ENCODE measurements at regions not wholly inside any gene's neighbourhood (a gene's known extent, or its start where the extent isn't known, plus 50 kb on each side); places are given as distances from the start of the nearest gene placed in this dataset.
A peak's percentile ranks its signal among the peaks of the same experiment; 100 is the strongest.

- WGBS, 2 donors, result 90 to 98% methylated on average over 4 of the region's 4 CpGs
- Histone ChIP-seq H3K4me1 (peaks cover 5 to 35% (median 31%) of the 10 kb centered on the region in 3 donors), H3K27ac (no peak overlapping the region), H3K9me3 (peaks cover 0 to 6% (median 0%) of the 10 kb centered on the region in 3 donors), H3K36me3 (no peaks in the 10 kb centered on the region), H3K4me3 (no peak overlapping the region), H3K27me3 (no peaks in the 10 kb centered on the region)
- DNase-seq, result no peak
- TF ChIP-seq CTCF (IDR thresholded peaks at IDR 0.05), result no peak
- TF ChIP-seq POLR2A (IDR thresholded peaks at IDR 0.05), result no peak
- intact Hi-C loops (cut with DNase I), result no loop called here
These were observed 69.2 kb upstream of the SIRPA start for GRCh38 chr20:1825938-1826445.

- WGBS, 2 donors, result 56 to 92% methylated on average over 4 of the region's 4 CpGs
- Histone ChIP-seq H3K27ac (no peak overlapping the region), H3K36me3 (no peaks in the 10 kb centered on the region), H3K4me1 (peaks cover 5 to 30% (median 29%) of the 10 kb centered on the region in 3 donors), H3K27me3 (no peaks in the 10 kb centered on the region), H3K9me3 (peaks cover 0 to 6% (median 0%) of the 10 kb centered on the region in 3 donors), H3K4me3 (no peak overlapping the region)
- intact Hi-C loops (cut with DNase I), result no loop called here
- TF ChIP-seq POLR2A (IDR thresholded peaks at IDR 0.05), result no peak
- TF ChIP-seq CTCF (IDR thresholded peaks at IDR 0.05), result no peak
- DNase-seq, result no peak
These were observed 69.7 kb upstream of the SIRPA start for GRCh38 chr20:1825507-1825906.

- WGBS, 2 donors, result 62% methylated on average over 4 of the region's 4 CpGs; no CpG with 5 or more reads in 1 of the 2 donors
- H3K27ac ChIP-seq, result no peak overlapping the region
These were observed 70.4 kb upstream of the SIRPA start for GRCh38 chr20:1824834-1825233.

GRCh38 chr20:1824181-1824580 lies 71.0 kb upstream of the SIRPA start:
- Histone ChIP-seq H3K9me3 (peaks cover 0 to 6% (median 0%) of the 10 kb centered on the region in 3 donors), H3K27me3 (no peaks in the 10 kb centered on the region), H3K36me3 (no peaks in the 10 kb centered on the region), H3K4me3 (no peak overlapping the region), H3K27ac (no peak overlapping the region), H3K4me1 (peaks cover 0 to 18% (median 16%) of the 10 kb centered on the region in 3 donors)
- no peak for DNase-seq
- TF ChIP-seq CTCF (IDR thresholded peaks at IDR 0.05) (no peak), POLR2A (IDR thresholded peaks at IDR 0.05) (peak in 1 of 4 donors; percentile 11)
- intact Hi-C loops (cut with DNase I), result no loop called here

More at GRCh38 chr20:1824834-1825233, 70.4 kb upstream of the SIRPA start:
- no peak for DNase-seq
- no peak overlapping the region for H3K4me3 ChIP-seq
- no peaks in the 10 kb centered on the region for H3K36me3 ChIP-seq
- no peaks in the 10 kb centered on the region for H3K27me3 ChIP-seq
- peaks cover 0 to 6% (median 0%) of the 10 kb centered on the region in 3 donors for H3K9me3 ChIP-seq
- intact Hi-C loops (cut with DNase I), result no loop called here
- TF ChIP-seq POLR2A (IDR thresholded peaks at IDR 0.05), result no peak
- TF ChIP-seq CTCF (IDR thresholded peaks at IDR 0.05), result no peak
- peaks cover 0 to 24% (median 23%) of the 10 kb centered on the region in 3 donors for H3K4me1 ChIP-seq

- WGBS, 2 donors, result 83 to 93% methylated on average over 3 to 5 of the region's 5 CpGs
- Histone ChIP-seq H3K27ac (no peak overlapping the region), H3K9me3 (peaks cover 0 to 6% (median 0%) of the 10 kb centered on the region in 3 donors), H3K4me3 (no peak overlapping the region), H3K27me3 (no peaks in the 10 kb centered on the region), H3K36me3 (no peaks in the 10 kb centered on the region), H3K4me1 (peaks cover 0 to 16% (median 10%) of the 10 kb centered on the region in 3 donors)
- TF ChIP-seq CTCF (IDR thresholded peaks at IDR 0.05) (no peak), POLR2A (IDR thresholded peaks at IDR 0.05) (no peak)
- DNase-seq, result no peak
- intact Hi-C loops (cut with DNase I), result no loop called here
These were observed 71.8 kb upstream of the SIRPA start for GRCh38 chr20:1823450-1823844.

Measured in esophagus squamous epithelium (tissue), 5 donors.